ENCODE measurements at regions not wholly inside any gene's neighbourhood (a gene's known extent, or its start where the extent isn't known, plus 50 kb on each side); places are given as distances from the start of the nearest gene placed in this dataset.

DNA sequence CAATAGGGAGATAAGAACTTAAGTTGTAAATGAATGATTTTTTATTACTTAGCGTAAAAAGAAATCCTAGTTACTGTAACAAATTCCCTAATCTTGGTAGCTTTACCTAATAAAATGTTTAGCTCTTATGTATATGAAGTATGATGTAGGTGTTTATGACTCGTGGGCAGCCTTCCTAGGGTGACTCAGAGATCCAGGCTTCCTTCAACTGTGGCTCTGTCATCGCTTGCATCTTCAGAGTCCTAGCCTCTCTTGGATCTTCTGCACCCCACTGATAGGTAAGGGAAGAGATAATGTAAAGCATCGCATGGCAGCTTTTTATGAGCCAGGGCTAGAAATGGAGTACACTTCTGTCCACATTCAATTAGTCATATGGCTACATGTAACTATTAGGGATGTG is 165.6 kb upstream of the GLRA2 start:
- Mint-ChIP-seq H3K9me3 (ENCODE audit: low read depth) (peaks cover 17% of the 10 kb centered on the region), H3K27me3 (ENCODE audit: low read depth) (no peaks in the 10 kb centered on the region), H3K36me3 (ENCODE audit: low read depth) (no peaks in the 10 kb centered on the region), H3K4me1 (ENCODE audit: low read depth) (peaks cover 4% of the 10 kb centered on the region), H3K27ac (ENCODE audit: unreplicated experiment) (no peak overlapping the region), H3K4me3 (ENCODE audit: unreplicated experiment) (no peak overlapping the region)
- DNase-seq (ENCODE audit: low spot score): no peak
- TF ChIP-seq, protein P1, sequence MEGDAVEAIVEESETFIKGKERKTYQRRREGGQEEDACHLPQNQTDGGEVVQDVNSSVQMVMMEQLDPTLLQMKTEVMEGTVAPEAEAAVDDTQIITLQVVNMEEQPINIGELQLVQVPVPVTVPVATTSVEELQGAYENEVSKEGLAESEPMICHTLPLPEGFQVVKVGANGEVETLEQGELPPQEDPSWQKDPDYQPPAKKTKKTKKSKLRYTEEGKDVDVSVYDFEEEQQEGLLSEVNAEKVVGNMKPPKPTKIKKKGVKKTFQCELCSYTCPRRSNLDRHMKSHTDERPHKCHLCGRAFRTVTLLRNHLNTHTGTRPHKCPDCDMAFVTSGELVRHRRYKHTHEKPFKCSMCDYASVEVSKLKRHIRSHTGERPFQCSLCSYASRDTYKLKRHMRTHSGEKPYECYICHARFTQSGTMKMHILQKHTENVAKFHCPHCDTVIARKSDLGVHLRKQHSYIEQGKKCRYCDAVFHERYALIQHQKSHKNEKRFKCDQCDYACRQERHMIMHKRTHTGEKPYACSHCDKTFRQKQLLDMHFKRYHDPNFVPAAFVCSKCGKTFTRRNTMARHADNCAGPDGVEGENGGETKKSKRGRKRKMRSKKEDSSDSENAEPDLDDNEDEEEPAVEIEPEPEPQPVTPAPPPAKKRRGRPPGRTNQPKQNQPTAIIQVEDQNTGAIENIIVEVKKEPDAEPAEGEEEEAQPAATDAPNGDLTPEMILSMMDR (IDR thresholded peaks at IDR 0.05): no peak

DNA sequence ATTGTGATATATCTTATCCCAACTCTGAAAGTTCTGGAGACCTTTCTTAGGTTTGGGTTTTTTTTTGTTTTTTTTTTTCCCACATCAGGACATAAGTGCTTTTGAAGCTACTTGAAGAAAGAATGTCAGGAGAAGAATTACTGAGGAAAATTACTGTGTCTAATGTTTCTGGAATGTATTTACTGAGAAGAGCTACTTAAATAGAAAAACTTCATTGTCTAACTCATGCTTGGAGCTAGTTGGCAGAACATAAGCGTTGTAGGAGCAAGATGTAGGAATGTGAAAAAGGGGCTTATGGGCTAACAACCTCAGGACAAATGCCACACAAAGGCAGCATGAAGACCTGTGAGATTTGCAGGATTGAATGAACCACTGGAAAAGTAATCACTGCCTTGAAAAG is 166.6 kb upstream of the GLRA2 start:
- TF ChIP-seq, protein P1 (IDR thresholded peaks at IDR 0.05): no peak
- Mint-ChIP-seq H3K36me3 (ENCODE audit: low read depth) (no peaks in the 10 kb centered on the region), H3K9me3 (ENCODE audit: low read depth) (peaks cover 21% of the 10 kb centered on the region), H3K4me1 (ENCODE audit: low read depth) (peaks cover 4% of the 10 kb centered on the region), H3K27me3 (ENCODE audit: low read depth) (no peaks in the 10 kb centered on the region), H3K27ac (ENCODE audit: unreplicated experiment) (no peak overlapping the region), H3K4me3 (ENCODE audit: unreplicated experiment) (no peak overlapping the region)
- DNase-seq (ENCODE audit: low spot score): no peak

DNA sequence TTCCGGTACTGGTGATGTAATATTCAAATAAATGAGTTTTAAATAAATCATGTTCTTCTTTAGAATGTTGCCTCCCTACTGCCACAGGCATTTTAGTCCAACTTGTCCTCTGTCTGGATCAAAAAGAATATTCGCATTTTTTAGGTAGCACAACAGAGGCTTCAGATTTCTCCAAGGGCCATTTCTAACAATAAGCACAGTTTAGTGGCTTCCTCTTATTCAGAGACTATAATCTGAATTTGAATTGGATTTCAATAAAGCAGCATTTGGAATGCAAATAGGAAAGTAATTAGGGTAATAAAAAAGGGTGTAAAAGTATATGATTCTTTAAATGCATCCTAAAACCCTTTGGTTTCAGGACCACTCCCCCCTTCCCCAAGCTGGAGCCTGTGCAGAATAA is 167.9 kb upstream of the GLRA2 start:
- Mint-ChIP-seq H3K4me3 (ENCODE audit: unreplicated experiment) (no peak overlapping the region), H3K9me3 (ENCODE audit: low read depth) (peaks cover 27% of the 10 kb centered on the region), H3K27me3 (ENCODE audit: low read depth) (no peaks in the 10 kb centered on the region), H3K4me1 (ENCODE audit: low read depth) (peaks cover 10% of the 10 kb centered on the region), H3K27ac (ENCODE audit: unreplicated experiment) (no peak overlapping the region), H3K36me3 (ENCODE audit: low read depth) (no peaks in the 10 kb centered on the region)
- DNase-seq (ENCODE audit: low spot score): no peak
- TF ChIP-seq, protein P1 (IDR thresholded peaks at IDR 0.05): no peak

DNA sequence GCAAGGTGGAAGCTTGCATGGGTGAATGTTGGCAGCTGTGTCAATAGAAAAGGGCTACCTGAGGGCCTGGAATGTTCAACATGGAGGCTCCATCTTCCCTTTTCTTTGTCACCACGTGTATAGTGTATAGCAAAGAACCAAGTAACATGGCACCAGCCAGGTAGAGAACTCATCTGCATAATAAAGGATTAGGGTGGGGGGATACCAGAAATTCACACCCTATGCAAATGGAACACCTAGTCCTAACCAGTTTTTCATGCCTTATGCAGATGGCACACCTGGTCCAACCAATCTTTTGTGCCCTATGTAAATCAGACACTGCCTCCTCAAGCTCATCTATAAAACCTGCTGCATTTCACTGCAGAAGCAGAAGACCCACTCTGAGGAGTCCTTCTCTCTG is 169.6 kb upstream of the GLRA2 start:
- H3K4me1 Mint-ChIP-seq (ENCODE audit: low read depth): peaks cover 14% of the 10 kb centered on the region
- no peak overlapping the region for H3K4me3 Mint-ChIP-seq (ENCODE audit: unreplicated experiment)
- H3K9me3 Mint-ChIP-seq (ENCODE audit: low read depth): peaks cover 33% of the 10 kb centered on the region
- no peaks in the 10 kb centered on the region for H3K27me3 Mint-ChIP-seq (ENCODE audit: low read depth)
- no peak for DNase-seq (ENCODE audit: low spot score)
- TF ChIP-seq, protein P1 (IDR thresholded peaks at IDR 0.05): no peak
- no peak overlapping the region for H3K27ac Mint-ChIP-seq (ENCODE audit: unreplicated experiment)
- H3K36me3 Mint-ChIP-seq (ENCODE audit: low read depth): no peaks in the 10 kb centered on the region

DNA sequence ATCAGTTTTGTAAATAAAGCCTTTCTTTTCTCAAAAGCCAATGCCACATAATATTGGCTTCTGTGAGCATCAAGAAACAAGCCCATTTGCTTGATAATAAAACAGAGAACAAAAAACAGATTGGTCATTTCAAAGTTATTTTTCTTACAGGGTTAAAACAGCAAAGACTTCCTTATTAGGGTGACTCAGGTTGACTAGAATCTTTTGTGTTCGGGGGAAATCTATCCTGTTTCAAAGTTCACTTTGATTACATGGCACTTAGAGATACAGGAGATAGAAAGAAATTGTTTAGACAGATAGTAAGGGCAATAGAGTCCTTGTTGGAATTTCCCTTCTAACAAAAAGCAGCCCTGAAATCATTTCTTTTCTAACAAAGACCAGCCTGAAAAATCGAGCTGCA is 170.0 kb upstream of the GLRA2 start:
- TF ChIP-seq, protein P1 (IDR thresholded peaks at IDR 0.05): no peak
- no peak for DNase-seq (ENCODE audit: low spot score)
- Mint-ChIP-seq H3K36me3 (ENCODE audit: low read depth) (no peaks in the 10 kb centered on the region), H3K9me3 (ENCODE audit: low read depth) (peaks cover 34% of the 10 kb centered on the region), H3K27me3 (ENCODE audit: low read depth) (no peaks in the 10 kb centered on the region), H3K27ac (ENCODE audit: unreplicated experiment) (no peak overlapping the region), H3K4me1 (ENCODE audit: low read depth) (peaks cover 14% of the 10 kb centered on the region), H3K4me3 (ENCODE audit: unreplicated experiment) (no peak overlapping the region)

All from chondrocyte (in vitro differentiated cells).